Astrocyte (in vitro differentiated cells and primary cell): ENCODE measurements at regions not wholly inside any gene's neighbourhood (a gene's known extent, or its start where the extent isn't known, plus 50 kb on each side); places are given as distances from the start of the nearest gene placed in this dataset.

Experiments
- EZH2 ChIP-seq: IDR thresholded peaks from 2 replicates; pipeline ENCODE4 v1.6.1; 2012; ENCODE audit warnings: mild to moderate bottlenecking, low read length, inconsistent platforms; ENCODE audit not compliant: insufficient read depth
- TF ChIP-seq, protein P1 (sequence below): IDR thresholded peaks from 2 replicates; pipeline ENCODE4 v1.5.1; 2011; ENCODE audit warnings: low read depth, mild to moderate bottlenecking, inconsistent platforms, low read length, moderate library complexity; ENCODE audit not compliant: insufficient read depth

DNA sequence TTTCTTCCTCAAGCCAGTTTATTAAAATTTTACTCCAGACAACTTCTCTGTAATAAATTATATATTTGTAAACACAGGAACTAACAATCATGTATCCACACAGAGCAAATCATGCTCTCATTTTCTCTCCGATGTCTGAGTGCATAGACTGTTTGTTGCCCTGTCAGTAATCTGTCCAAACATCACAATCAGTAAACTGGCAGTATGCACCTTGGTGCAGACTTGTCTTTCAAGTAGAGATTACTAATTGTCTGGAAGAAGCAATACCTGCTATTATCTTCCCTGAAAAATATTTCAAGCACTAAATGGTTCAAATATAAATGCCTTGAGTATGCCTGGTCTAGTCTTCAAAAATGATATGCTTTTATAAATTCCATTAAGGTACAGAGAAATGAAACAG lies 1260.9 kb downstream of the C4orf33 start:
- no peak for TF ChIP-seq EZH2
- TF ChIP-seq, protein P1, sequence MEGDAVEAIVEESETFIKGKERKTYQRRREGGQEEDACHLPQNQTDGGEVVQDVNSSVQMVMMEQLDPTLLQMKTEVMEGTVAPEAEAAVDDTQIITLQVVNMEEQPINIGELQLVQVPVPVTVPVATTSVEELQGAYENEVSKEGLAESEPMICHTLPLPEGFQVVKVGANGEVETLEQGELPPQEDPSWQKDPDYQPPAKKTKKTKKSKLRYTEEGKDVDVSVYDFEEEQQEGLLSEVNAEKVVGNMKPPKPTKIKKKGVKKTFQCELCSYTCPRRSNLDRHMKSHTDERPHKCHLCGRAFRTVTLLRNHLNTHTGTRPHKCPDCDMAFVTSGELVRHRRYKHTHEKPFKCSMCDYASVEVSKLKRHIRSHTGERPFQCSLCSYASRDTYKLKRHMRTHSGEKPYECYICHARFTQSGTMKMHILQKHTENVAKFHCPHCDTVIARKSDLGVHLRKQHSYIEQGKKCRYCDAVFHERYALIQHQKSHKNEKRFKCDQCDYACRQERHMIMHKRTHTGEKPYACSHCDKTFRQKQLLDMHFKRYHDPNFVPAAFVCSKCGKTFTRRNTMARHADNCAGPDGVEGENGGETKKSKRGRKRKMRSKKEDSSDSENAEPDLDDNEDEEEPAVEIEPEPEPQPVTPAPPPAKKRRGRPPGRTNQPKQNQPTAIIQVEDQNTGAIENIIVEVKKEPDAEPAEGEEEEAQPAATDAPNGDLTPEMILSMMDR = no peak
